GM23338 (cell line): ENCODE measurements at regions not wholly inside any gene's neighbourhood (a gene's known extent, or its start where the extent isn't known, plus 50 kb on each side); places are given as distances from the start of the nearest gene placed in this dataset.

ENCODE experiments used
- ATAC-seq: fragments of 200-7000 bp; cut with Tn5 transposase; 3 replicates; pipeline ENCODE4 v1.9.1; 2020
- DNase-seq: peaks from one replicate; pipeline ENCODE4 v3.0.0-alpha.2; 2015; ENCODE audit warnings: low spot score
- H2AFZ ChIP-seq: fragments of 200-600 bp; sonication (generic); 2 replicates; pipeline ENCODE4 v1.8.0; 2016; ENCODE audit warnings: antibody characterized with exemption, mild to moderate bottlenecking, moderate library complexity
- H3F3A ChIP-seq: fragments of 200-600 bp; sonication (generic); replicated peaks from 2 replicates; pipeline ENCODE4 v1.8.0; 2017; ENCODE audit warnings: antibody characterized with exemption, mixed run types, low read depth
- H3K27ac ChIP-seq: fragments of 200-600 bp; sonication (generic); 2 replicates; pipeline ENCODE4 v1.6.1; 2016; ENCODE audit warnings: low read depth
- H3K27me3 ChIP-seq: fragments of 200-600 bp; sonication (generic); 2 replicates; pipeline ENCODE4 v1.8.0; 2016; ENCODE audit warnings: mild to moderate bottlenecking, mixed run types, moderate library complexity; ENCODE audit not compliant: insufficient read depth
- H3K36me3 ChIP-seq: fragments of 200-600 bp; sonication (generic); 2 replicates; pipeline ENCODE4 v1.8.0; 2016; ENCODE audit warnings: mild to moderate bottlenecking; ENCODE audit not compliant: insufficient read depth
- H3K4me1 ChIP-seq: fragments of 200-600 bp; sonication (generic); 2 replicates; pipeline ENCODE4 v1.8.0; 2016; ENCODE audit warnings: mild to moderate bottlenecking, moderate library complexity; ENCODE audit not compliant: insufficient read depth
- H3K4me2 ChIP-seq: fragments of 200-600 bp; sonication (generic); 2 replicates; pipeline ENCODE4 v1.7.1; 2017; ENCODE audit warnings: mixed run types
- H3K4me3 ChIP-seq: fragments of 200-600 bp; sonication (generic); 2 replicates; pipeline ENCODE4 v1.6.1; 2016; ENCODE audit warnings: mixed run types
- H3K79me2 ChIP-seq: fragments of 200-600 bp; sonication (generic); replicated peaks from 2 replicates; pipeline ENCODE4 v1.8.0; 2017; ENCODE audit warnings: mild to moderate bottlenecking; ENCODE audit not compliant: insufficient read depth
- H3K9me2 ChIP-seq: fragments of 200-600 bp; sonication (generic); 2 replicates; pipeline ENCODE4 v1.8.0; 2017; ENCODE audit not compliant: insufficient read depth
- H4K20me1 ChIP-seq: fragments of 200-600 bp; sonication (generic); replicated peaks from 2 replicates; pipeline ENCODE4 v1.8.0; 2017; ENCODE audit warnings: mild to moderate bottlenecking; ENCODE audit not compliant: insufficient read depth
- H3K27ac Mint-ChIP-seq: 2 replicates; pipeline ENCODE4 v1.8.0; 2020; ENCODE audit warnings: inconsistent platforms, mild to moderate bottlenecking, moderate library complexity, mixed read lengths
- H3K27me3 Mint-ChIP-seq: 3 replicates; pipeline ENCODE4 v1.8.0; 2022; ENCODE audit warnings: low read depth, mild to moderate bottlenecking, moderate library complexity, mixed read lengths, inconsistent platforms; ENCODE audit not compliant: insufficient read depth, poor library complexity
- H3K36me3 Mint-ChIP-seq: 3 replicates; pipeline ENCODE4 v1.8.0; 2021; ENCODE audit warnings: low read depth, mild to moderate bottlenecking, inconsistent platforms, moderate library complexity, mixed read lengths
- H3K4me1 Mint-ChIP-seq: 3 replicates; pipeline ENCODE4 v1.8.0; 2020; ENCODE audit warnings: mild to moderate bottlenecking, inconsistent platforms, mixed read lengths
- H3K4me3 Mint-ChIP-seq: 3 replicates; pipeline ENCODE4 v1.8.0; 2021; ENCODE audit warnings: moderate library complexity, mild to moderate bottlenecking, inconsistent platforms, mixed read lengths
- H3K9me3 Mint-ChIP-seq: 3 replicates; pipeline ENCODE4 v1.8.0; 2020; ENCODE audit warnings: moderate library complexity, mild to moderate bottlenecking, inconsistent platforms, mixed read lengths
- CREB1 ChIP-seq: fragments of 250-450 bp; sonication (Bioruptor Pico); IDR thresholded peaks from 2 replicates; pipeline ENCODE4 v1.5.0; 2020; ENCODE audit warnings: low read depth, mild to moderate bottlenecking, moderate library complexity
- CTCF ChIP-seq, 2 experiments: fragments of 200-600 bp in 1 of 2; sonication (generic) in 1 of 2; conservative IDR thresholded peaks; 2 replicates each; pipeline versions ENCODE4 v1.5.1 to v1.6.1; 2016 to 2017; ENCODE audit warnings: antibody characterized with exemption in 2 of 2, low read depth in 2 of 2, mild to moderate bottlenecking in 2 of 2, moderate library complexity in 1 of 2
- ETS1 ChIP-seq: IDR thresholded peaks from 2 replicates; pipeline ENCODE4 v1.6.1; 2016; ENCODE audit warnings: antibody characterized with exemption
- EZH2 ChIP-seq: fragments of 200-600 bp; sonication (generic); IDR thresholded peaks from one replicate; pipeline ENCODE4 v1.8.0; 2017; ENCODE audit warnings: antibody characterized with exemption, mild to moderate bottlenecking, low read depth; ENCODE audit not compliant: unreplicated experiment
- JUNB ChIP-seq: IDR thresholded peaks from one replicate; pipeline ENCODE4 v1.6.1; 2016; ENCODE audit warnings: antibody characterized with exemption; ENCODE audit not compliant: unreplicated experiment
- NANOG ChIP-seq: IDR thresholded peaks from 2 replicates; pipeline ENCODE4 v1.6.1; 2016; ENCODE audit warnings: antibody characterized with exemption, borderline replicate concordance
- REST ChIP-seq: IDR thresholded peaks from one replicate; pipeline ENCODE4 v1.6.1; 2018; ENCODE audit warnings: antibody characterized with exemption; ENCODE audit not compliant: unreplicated experiment
- ZNF114 ChIP-seq: fragments of 250-450 bp; sonication (Bioruptor Pico); IDR thresholded peaks from 2 replicates; pipeline ENCODE4 v1.5.0; 2020; ENCODE audit warnings: mild to moderate bottlenecking, moderate library complexity
- ZNF331 ChIP-seq: fragments of 250-450 bp; sonication (Bioruptor Pico); IDR thresholded peaks from 2 replicates; pipeline ENCODE4 v1.5.0; 2020; ENCODE audit warnings: low read depth, mild to moderate bottlenecking, moderate library complexity
- ZNF462 ChIP-seq: fragments of 250-450 bp; sonication (Bioruptor Pico); IDR thresholded peaks from 2 replicates; pipeline ENCODE4 v1.5.0; 2020; ENCODE audit warnings: mild to moderate bottlenecking, moderate library complexity

- TF ChIP-seq ZNF462 (CRISPR knock-in tag): no peak
Measured at GRCh38 chr18:28559511-28559910, 382.6 kb upstream of the CDH2 start (continued).

GRCh38 chr18:28541934-28542333 lies 365.0 kb upstream of the CDH2 start:
- DNase-seq (no peak), ATAC-seq (no peak)
- Histone ChIP-seq H3K79me2 (no peaks in the 10 kb centered on the region), H3K4me1 (no peaks in the 10 kb centered on the region), H2AFZ (no peak overlapping the region), H3F3A (no peaks in the 10 kb centered on the region), H3K36me3 (no peaks in the 10 kb centered on the region), H3K27me3 (no peaks in the 10 kb centered on the region), H4K20me1 (no peaks in the 10 kb centered on the region), H3K4me2 (no peak overlapping the region), H3K9me2 (no peaks in the 10 kb centered on the region; the same call in 1 of the 2 replicates), H3K27ac (no peak overlapping the region), H3K4me3 (no peak overlapping the region)
- Mint-ChIP-seq H3K4me1 (peaks cover 13% of the 10 kb centered on the region), H3K9me3 (no peaks in the 10 kb centered on the region), H3K27ac (no peak overlapping the region), H3K36me3 (no peaks in the 10 kb centered on the region), H3K4me3 (no peak overlapping the region), H3K27me3 (peaks cover 2% of the 10 kb centered on the region)
- TF ChIP-seq REST (no peak), ZNF114 (CRISPR knock-in tag) (no peak), ZNF331 (CRISPR knock-in tag) (no peak), CREB1 (CRISPR knock-in tag) (no peak), NANOG (no peak), JUNB (no peak), ETS1 (no peak), CTCF (conservative IDR thresholded peaks at IDR 0.05; ENCODE audit: low read depth in 2 of 2) (no peak), EZH2 (no peak)
